HG02970 (cell line): ENCODE measurements at regions not wholly inside any gene's neighbourhood (a gene's known extent, or its start where the extent isn't known, plus 50 kb on each side); places are given as distances from the start of the nearest gene placed in this dataset.

Experiments
- ATAC-seq: cut with Tn5 transposase; IDR thresholded peaks from one replicate; pipeline ENCODE4 v1.9.1; 2021; ENCODE audit warnings: mild to moderate bottlenecking, moderate library complexity, moderate number of reproducible peaks; ENCODE audit not compliant: unreplicated experiment, low FRiP score

DNA sequence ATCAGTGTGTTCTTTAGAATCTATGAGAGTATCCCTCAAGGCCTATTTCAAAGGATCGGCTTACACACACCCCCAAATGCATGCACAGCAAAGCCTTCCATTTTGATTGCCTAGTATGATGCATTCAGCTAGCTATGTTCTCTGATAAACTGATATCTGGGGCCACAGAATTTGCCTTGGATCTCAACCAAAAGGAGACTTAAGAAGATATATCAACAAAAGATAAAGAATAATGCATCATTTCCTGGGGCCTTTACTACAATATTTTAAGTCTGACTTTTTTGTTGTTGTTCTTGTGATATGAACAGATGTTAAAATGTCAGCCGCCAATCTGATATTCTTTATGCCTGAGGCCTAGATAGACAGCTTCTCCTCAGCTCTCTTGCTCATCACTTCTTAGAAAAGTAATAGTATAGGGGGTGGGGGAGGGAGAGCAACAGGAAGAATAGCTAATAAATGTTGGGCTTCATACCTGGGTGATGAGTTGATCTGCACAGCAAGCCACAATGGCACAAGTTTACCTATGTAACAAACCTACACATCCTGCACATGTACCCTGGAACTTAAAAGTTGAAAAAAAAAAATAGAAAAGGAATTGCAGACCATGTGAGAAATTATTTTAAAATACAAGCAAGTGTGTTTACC, 792.9 kb upstream of the GHITM start:
- no peak for ATAC-seq

DNA sequence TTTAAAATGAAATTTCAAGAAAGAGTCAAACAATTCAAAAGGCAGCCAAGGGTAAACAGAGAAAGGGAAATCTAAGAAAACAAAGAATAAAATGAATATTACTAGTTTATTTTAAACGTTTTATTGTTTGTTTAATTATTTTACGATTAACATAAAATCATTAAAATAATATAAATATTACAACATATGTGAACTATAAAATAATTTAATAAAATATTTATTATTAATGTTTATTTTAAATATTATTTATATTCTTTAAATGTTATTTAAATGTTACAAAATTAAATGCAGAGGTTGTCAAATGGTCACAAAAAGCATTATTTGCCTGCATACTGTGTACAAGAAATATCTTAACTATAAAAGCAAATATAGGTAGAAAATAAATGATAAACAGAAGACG, 786.7 kb upstream of the GHITM start:
- no peak for ATAC-seq

DNA sequence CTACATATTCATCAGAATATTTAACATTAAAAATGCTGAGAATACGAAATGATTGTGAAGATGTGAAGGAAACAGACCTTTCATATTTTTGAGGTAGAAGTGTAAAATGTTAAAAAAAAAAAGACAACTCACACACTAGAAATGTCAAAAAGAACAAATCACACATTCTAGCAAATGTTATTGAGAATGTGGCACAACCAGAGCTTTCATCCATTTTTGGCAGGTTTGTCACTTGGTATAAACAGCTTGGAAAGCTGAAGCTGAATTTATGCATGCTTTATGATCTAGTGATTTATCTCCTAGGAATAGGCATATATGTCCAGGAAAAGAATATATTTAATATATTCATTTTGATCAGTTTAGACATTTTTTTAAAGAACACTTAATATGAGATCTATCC, 784.9 kb upstream of the GHITM start:
- no peak for ATAC-seq

DNA sequence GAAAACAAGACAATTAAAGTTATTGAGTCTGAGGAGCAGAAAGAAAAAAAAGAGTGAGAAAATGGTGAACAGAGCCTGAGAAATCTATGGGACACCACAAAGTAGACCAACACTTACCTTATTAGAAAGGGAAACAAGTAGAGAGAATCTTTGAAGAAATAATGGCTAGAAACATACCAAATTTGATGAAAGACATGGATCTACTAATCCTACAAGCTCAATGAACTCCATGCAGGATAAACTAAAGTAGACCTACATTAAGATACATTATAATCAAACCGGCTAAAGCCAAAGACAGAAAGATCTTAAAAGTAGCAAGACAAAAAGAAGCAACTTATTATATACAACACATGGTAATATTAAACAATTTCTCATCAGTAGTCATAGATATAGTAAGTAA, 782.3 kb upstream of the GHITM start:
- ATAC-seq: no peak

DNA sequence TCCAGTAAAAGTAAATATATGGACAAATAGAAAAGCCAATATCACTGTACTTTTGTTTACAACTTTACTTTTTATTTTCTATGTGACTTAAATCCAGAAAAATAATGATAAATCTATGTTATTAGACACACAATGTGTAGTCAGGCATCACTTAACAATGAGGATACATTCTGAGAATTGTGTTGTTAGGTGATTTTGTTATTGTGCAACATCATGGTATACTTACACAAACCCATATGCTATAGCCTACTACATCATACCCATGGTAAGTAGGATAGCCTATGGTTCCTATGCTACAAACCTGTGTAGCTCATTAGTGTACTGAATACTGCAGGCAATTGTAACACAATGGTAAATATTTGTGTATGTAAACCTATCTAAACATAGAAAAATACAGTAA, 781.7 kb upstream of the GHITM start:
- ATAC-seq: no peak

DNA sequence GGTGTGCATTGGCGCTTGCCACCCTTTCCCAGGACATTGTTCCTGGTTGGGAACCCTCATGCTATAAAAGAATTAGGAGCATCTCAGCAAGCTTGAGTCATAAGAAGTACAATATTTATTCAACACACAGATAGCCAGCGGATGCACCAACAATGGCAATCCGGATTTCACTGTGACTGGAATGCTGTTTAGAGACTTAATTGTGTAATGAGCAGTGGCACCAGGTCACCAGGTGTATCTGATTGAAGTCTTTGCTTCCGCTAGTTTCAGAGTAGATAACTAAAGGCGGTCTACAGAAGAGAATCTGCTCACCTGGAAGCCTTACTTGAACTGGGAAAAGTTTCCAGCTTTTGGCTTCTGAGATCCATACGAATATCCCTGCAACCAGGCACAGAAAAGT, 772.3 kb upstream of the GHITM start:
- ATAC-seq: no peak

DNA sequence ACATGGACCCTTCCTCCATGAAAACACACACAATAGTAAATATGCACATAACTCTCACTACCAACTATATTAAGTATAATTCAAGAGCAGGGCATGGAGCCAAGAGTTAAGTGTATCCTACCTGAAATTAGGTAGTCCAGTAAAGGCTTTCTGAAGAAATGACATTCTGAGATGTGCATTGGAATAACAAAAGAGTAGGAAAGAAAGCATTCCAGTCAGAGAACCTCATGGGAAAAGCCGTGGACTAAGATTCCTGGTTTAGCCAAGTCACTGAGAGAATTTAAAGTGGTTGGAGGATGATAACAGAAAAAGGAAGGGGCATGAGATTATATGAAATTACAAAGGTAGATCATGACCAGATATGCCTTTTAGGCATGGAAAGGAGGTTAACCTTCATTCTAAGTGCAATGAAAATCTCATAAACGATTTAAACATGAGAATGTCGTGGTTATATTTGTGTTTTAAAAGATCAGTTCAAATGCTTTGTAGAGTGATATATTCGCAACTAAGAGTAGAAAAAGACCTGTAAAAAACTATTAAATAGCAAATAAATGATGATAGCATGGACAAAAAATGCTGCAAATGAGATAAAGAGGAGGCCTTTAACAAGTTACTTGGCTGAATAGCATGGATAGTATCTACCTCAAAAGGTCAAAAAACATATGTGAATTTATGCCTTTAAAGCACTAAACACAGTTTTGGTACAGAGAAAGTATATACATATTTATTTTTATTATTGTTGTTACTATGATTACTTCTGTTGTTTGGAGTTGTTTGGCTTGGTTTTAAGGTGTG, 767.4 kb upstream of the GHITM start:
- ATAC-seq: no peak

DNA sequence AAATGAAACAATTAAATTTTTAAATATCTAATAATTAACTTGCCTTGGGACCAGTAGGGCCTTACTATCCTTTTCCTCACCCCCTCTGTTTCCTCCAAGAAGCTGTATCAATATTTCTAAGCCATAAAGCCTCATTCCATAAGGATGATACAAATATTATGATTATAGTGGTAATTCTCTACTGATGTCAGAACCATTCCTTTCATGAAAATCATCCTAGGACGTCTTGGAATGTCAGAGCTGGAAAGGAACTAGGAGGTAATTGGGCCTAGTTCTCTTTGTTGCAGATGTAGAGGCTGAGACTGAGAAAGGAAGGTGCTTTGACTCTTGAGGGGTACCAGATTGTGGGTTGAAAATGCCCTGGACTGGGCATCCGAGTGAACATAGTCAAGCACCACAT, 766.7 kb upstream of the GHITM start:
- ATAC-seq: no peak

DNA sequence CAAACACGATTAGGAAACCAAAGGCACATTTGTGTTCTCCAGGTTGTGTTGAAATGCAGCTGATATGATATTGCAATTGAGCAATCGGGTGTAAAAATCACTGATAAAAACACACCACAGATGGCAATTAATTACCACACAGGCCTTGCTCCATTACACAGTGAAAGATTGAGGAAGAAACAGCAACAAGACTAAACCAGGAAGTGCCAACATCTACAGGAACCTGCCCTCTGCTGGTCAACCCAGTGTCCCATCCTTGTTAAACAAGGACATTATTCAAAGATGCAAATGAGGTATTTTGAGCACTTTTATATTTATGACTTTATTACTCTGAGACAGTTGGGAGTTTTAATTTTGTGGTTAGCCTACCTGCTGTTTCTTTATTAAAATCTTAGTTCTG, 765.6 kb upstream of the GHITM start:
- ATAC-seq: no peak

DNA sequence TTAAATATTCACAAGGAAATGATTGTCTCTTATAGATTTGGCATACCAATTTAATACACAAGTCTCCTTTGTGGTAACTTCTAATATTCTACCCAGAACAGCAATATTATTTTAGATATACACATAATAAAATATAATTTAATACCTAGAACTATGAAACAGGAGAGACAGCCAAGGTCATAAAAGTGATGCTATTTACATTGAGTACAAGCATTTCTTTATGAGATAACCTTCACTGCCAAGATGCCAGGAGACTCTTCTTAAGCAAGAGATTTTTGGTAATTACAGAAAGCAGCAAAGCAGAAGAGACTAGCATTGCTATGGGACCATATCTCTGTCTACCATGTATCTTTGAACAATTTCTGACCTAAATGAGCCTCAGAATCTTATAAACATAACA, 764.6 kb upstream of the GHITM start:
- no peak for ATAC-seq

DNA sequence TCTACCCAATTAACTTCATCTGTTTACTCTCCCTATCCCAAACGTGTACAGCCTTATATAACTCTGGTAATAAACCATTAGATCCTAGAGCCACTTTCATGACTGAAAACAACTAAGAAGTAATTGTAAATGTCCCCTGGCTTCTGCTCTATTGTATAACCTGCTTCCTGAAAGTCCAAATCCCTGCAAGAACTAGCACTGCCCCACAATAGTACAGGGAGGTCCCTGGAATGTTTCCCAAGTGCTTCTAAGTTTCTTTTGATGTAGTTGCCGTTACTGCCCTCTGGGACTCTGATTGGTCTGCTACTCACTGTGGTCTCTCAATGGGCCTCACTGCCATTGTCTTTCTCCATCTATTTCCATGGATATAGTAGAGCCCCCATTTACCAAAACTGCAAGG, 764.0 kb upstream of the GHITM start:
- ATAC-seq: no peak

DNA sequence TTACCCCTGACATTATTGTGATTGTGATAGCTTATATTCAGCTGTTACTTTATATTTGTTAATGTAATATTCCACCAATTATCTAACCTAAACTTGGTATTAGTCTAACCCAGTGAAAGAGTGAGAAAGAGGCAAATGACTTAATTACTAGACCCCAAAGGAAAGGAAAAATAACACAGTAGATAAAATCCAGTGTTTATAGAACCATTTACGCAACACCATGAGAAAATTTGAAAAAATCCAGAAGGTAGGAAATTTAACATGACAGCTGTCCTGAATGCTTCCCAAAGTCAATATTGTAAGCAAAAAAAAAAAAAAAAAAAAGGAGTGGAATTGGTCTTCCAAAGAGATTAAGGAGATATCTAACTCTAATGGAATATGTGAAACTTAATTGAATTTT, 741.5 kb upstream of the GHITM start:
- ATAC-seq: no peak

DNA sequence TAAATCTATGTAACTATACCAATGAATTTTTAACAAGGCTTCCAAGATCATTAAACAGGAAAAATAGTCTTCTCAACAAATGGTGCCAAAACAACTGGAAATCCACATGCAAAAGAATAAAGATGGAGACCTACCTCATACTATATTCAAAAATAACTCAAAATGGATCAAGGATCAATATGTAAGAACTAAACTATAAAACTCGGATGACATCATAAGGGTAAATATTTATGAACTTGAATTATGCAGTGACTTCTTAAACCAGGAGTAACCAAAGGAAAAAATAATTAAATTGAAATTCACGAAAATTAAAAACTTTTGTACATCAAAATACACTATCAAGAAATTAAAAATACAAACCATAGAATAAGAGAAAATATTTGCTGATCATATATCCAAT, 728.7 kb upstream of the GHITM start:
- ATAC-seq: no peak

DNA sequence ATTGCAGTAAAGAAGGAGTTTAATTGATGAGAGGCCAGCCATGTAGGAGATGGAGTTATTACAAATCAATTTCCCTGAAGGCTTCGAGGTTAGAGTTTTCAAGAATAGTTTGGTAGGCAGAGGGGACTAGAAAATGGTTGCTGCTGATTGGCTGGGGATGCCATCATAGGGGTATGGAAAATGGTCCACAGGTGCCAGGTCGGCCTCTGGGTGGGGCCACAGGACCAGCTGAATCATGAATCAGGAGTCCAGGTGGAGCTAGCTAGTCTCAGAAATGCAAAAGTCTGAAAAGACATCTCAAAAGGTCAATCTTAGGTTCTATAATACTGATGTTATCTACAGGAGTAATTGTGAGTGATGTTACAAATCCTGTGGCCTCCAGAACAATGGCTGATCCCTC, 714.0 kb upstream of the GHITM start:
- no peak for ATAC-seq

DNA sequence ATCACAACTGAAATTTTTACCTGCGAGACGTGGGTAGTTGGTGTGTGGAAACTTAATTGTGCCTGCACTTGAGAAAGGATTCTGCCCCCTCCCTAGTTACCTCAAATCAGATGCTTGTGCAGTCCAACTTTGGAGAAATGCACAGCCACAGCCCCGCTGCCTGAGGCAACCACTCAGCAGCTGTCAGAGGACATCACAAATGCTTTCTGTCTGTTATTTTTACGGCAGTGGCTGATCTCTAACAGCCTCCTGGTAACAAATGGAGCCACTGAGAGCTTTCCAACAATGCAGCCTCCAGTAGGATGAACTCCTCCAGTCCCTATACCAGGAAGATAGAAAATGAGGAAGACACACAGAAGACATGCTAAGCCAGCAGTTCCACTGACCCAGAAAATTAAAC, 712.2 kb upstream of the GHITM start:
- ATAC-seq: no peak

DNA sequence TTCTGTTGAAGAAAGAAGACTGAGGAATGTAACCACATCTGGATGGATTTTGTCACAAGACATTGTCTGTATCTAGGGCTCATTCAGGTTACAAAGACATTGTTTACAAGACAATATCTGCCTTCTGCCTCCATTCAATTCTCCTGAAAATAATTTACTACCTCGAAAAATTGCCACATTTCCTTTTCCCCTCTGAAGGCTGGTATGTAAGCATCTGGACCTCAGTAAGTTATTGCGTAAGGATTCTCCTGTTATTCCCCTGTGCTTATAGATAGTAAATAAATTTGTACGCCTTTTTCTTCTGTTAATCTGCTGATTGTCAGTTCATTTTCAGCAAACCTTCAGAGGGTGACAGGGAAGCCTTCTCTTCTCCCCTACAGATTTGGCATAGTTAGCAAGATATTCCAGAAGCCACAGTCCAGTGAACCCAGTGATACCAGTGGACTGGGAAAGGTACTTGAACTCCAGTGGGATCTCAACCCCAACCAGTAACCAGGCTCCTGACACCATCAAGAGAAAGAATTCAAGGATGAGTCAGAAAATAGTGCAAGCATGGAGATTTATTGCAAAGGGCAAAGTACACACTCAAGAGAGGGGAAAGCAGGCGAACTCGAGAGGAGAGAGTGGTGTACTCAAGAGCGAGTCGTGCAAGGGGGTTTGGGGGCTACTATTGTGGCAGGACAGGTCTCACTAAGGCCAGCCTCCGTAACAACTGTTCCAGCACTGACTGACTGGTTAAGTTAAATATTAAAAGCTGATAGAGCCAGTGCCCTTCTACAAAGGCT, 706.9 kb upstream of the GHITM start:
- ATAC-seq: no peak

DNA sequence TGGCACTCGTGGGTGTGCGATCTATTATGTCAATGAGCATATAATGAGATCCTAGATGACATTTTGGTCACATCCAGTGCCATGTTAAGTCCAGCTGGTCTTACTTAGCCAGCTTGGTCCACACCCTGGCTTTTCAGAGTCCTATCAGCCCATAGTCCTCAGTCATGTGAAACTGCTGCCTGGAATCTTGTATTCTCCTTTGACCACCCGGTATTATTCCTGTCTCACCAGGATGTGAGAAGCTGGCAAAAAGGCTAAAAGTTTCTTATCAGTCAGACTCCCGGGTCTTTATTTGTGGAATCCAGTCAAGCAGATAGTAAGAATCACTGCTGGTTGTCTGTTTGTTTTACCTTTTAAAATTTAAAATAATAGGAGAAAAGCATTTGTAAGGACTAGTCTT, 705.6 kb upstream of the GHITM start:
- no peak for ATAC-seq

DNA sequence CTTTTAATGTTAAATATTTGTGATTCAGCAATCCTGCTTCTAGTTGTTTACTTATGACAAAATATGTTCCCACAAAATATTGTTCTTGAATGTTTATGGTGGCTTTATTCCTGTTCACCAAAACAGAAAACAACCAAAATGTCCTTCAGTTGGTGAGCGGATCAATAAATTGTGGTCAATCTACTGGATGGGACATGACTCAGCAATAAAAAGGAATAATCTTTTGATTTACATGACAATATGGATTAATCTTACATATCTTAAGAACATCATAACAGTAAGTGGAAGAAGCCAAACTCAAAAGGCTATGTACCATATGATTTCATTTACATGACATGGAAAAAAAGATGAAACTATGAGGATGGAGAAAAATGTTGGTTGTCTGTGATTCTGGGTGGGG, 691.3 kb upstream of the GHITM start:
- ATAC-seq: no peak

DNA sequence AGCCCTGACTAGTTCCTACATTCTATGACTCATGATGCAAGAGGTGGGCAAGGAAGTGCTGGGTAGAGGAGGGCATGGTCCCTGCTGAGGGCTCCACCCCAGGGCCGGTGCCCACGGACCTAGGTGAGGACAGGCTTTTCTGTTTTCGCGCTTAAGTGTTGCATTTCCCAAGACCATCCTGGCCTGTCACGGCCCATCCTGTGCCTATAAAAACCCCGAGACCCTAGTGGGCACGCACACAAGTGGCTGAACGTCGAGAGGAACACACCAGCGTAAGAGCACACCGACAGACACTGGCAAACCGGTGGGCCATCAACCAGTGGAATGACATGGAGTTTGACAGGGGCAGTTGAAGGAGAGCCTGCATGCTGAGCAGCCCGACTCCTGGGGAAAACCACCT, 680.7 kb upstream of the GHITM start:
- no peak for ATAC-seq

DNA sequence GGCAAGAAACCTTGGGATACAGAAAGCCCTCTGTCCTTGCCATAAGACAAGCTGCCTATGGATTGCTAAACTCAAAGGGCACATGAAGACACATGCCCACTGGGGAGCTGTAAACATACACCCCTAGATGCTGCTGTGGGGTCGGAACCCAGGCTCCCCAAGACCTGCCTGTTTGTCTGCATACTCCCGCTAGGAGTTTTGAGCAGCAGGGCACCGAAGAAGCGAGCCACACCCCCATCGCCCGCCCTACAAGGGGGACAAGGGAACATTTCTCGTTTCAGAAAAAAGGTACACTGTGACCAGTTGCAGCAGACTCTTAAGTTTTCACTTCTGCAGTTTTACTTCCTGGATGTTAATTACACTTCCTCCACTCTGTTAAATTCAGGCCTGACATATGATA, 680.2 kb upstream of the GHITM start:
- ATAC-seq: no peak

DNA sequence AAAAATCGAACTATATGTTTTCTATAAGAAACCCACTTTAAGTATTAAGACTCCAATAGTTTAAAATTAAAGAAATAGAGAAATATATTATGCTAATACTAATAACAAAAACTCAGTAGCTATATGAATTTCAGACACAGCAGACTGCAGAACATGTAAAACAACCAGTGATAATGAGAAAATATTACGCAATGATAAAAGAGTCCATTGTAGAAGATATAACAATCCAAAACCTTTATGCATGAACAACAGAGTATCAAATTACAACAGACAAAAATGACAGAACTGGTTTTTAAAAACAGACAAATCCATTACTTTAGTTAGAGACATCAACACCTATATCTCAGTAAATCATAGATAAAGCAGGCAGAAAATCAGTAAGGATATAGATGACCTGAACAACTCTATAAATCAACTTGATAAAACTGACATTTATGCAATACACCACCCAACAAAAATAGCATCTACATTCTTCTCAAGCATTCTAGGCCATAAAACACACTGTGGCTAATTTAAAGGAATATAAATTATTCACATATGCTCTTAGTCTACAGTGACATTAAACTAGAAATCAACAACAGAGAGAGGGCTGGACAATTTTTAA, 669.5 kb upstream of the GHITM start:
- no peak for ATAC-seq
